HEK293 (cell line): ENCODE measurements at regions not wholly inside any gene's neighbourhood (a gene's known extent, or its start where the extent isn't known, plus 50 kb on each side); places are given as distances from the start of the nearest gene placed in this dataset.

Experiments used
- CTCF ChIA-PET: fragments of 350-600 bp; formaldehyde crosslinking; extraction: SDS; loops from one replicate; lab custom pipeline; 2021; ENCODE audit warnings: antibody characterized with exemption; lab: Yijun Ruan, JAX
- POLR2A ChIA-PET: fragments of 300-600 bp; formaldehyde crosslinking; extraction: SDS; loops from one replicate; lab custom pipeline; 2020; ENCODE audit warnings: antibody characterized with exemption, inconsistent platforms; lab: Yijun Ruan, JAX
- H3K27ac ChIP-seq: fragments of 200-500 bp; sonication (Bioruptor generic); 2 replicates; pipeline ENCODE4 v1.5.1; 2014; ENCODE audit warnings: low read depth, low read length, control low read depth, inconsistent platforms; ENCODE audit errors: extremely low read depth
- H3K36me3 ChIP-seq, 2 experiments: fragments of 200-500 bp in 1 of 2; sonication (Bioruptor generic) in 1 of 2; 1 replicate in 1 of 2; 2 replicates in 1 of 2; pipeline ENCODE4 v1.5.1; 2014 to 2017; ENCODE audit warnings: inconsistent platforms in 2 of 2, low read length in 2 of 2; ENCODE audit not compliant: control insufficient read depth in 2 of 2, insufficient read depth in 1 of 2
- H3K4me1 ChIP-seq: fragments of 200-500 bp; sonication (Bioruptor generic); 2 replicates; pipeline ENCODE4 v1.5.1; 2014; ENCODE audit warnings: mild to moderate bottlenecking, low read length, inconsistent platforms; ENCODE audit not compliant: control insufficient read depth, insufficient read depth
- H3K4me3 ChIP-seq: 2 replicates; pipeline ENCODE4 v1.5.1; 2011; ENCODE audit warnings: low read depth, mild to moderate bottlenecking, control low read depth, low read length, moderate library complexity
- H3K9me3 ChIP-seq: fragments of 200-500 bp; sonication (Bioruptor generic); 2 replicates; pipeline ENCODE4 v1.5.1; 2014; ENCODE audit warnings: low read depth, low read length, inconsistent platforms; ENCODE audit not compliant: control insufficient read depth, insufficient read depth
- GLI4 ChIP-seq: fragments of 450-650 bp; formaldehyde crosslinking; IDR thresholded peaks from 2 replicates; pipeline ENCODE4 v1.5.1; 2016; ENCODE audit warnings: missing biosample characterization, missing genetic modification characterization
- KLF10 ChIP-seq: fragments of 450-650 bp; IDR thresholded peaks from 2 replicates; pipeline ENCODE4 v1.5.1; 2018; ENCODE audit warnings: missing biosample characterization, mild to moderate bottlenecking, missing genetic modification characterization
- KLF9 ChIP-seq: fragments of 450-650 bp; formaldehyde crosslinking; IDR thresholded peaks from 2 replicates; pipeline ENCODE4 v1.5.1; 2016; ENCODE audit warnings: missing biosample characterization, missing genetic modification characterization, low read depth
- REPIN1 ChIP-seq: fragments of 450-650 bp; formaldehyde crosslinking; IDR thresholded peaks from 2 replicates; pipeline ENCODE4 v1.5.1; 2017; ENCODE audit warnings: missing biosample characterization, missing genetic modification characterization, low read depth
- ZBTB20 ChIP-seq: fragments of 450-650 bp; formaldehyde crosslinking; IDR thresholded peaks from 2 replicates; pipeline ENCODE4 v1.5.1; 2016; ENCODE audit warnings: missing biosample characterization, missing genetic modification characterization
- ZFP41 ChIP-seq: fragments of 450-650 bp; formaldehyde crosslinking; IDR thresholded peaks from 2 replicates; pipeline ENCODE4 v1.5.1; 2016; ENCODE audit warnings: missing biosample characterization, missing genetic modification characterization, borderline replicate concordance
- ZNF140 ChIP-seq: fragments of 450-650 bp; formaldehyde crosslinking; IDR thresholded peaks from 2 replicates; pipeline ENCODE4 v1.5.1; 2016; ENCODE audit warnings: missing biosample characterization, missing genetic modification characterization
- ZNF146 ChIP-seq: fragments of 450-650 bp; formaldehyde crosslinking; IDR thresholded peaks from 2 replicates; pipeline ENCODE4 v1.5.1; 2016; ENCODE audit warnings: missing biosample characterization, missing genetic modification characterization
- ZNF223 ChIP-seq: fragments of 450-650 bp; formaldehyde crosslinking; IDR thresholded peaks from 2 replicates; pipeline ENCODE4 v1.5.1; 2016; ENCODE audit warnings: missing biosample characterization, missing genetic modification characterization
- ZNF24 ChIP-seq: fragments of 450-650 bp; formaldehyde crosslinking; IDR thresholded peaks from 2 replicates; pipeline ENCODE4 v1.5.1; 2016; ENCODE audit warnings: missing biosample characterization, missing genetic modification characterization
- ZNF433 ChIP-seq: fragments of 450-650 bp; formaldehyde crosslinking; IDR thresholded peaks from 2 replicates; pipeline ENCODE4 v1.5.1; 2016; ENCODE audit warnings: missing biosample characterization, missing genetic modification characterization, low read depth
- ZNF529 ChIP-seq: fragments of 450-650 bp; formaldehyde crosslinking; IDR thresholded peaks from 2 replicates; pipeline ENCODE4 v1.5.1; 2017; ENCODE audit warnings: missing genetic modification characterization, missing biosample characterization; ENCODE audit not compliant: insufficient replicate concordance
- ZNF610 ChIP-seq: fragments of 450-650 bp; formaldehyde crosslinking; IDR thresholded peaks from 2 replicates; pipeline ENCODE4 v1.5.1; 2016; ENCODE audit warnings: missing biosample characterization, missing genetic modification characterization, borderline replicate concordance
- ZXDB ChIP-seq: fragments of 450-650 bp; formaldehyde crosslinking; IDR thresholded peaks from 2 replicates; pipeline ENCODE4 v1.5.1; 2016; ENCODE audit warnings: missing biosample characterization, missing genetic modification characterization
- TF ChIP-seq, protein P1 (sequence below): fragments of 450-650 bp; formaldehyde crosslinking; IDR thresholded peaks from 2 replicates; pipeline ENCODE4 v1.5.0; 2017; ENCODE audit warnings: missing biosample characterization, missing genetic modification characterization, borderline replicate concordance
- TF ChIP-seq, protein P2 (sequence below): fragments of 450-650 bp; formaldehyde crosslinking; IDR thresholded peaks from 2 replicates; pipeline ENCODE4 v1.5.1; 2016; ENCODE audit warnings: missing biosample characterization, missing genetic modification characterization
- TF ChIP-seq, protein P3 (sequence below): fragments of 450-650 bp; formaldehyde crosslinking; IDR thresholded peaks from 2 replicates; pipeline ENCODE4 v1.5.1; 2016; ENCODE audit warnings: missing biosample characterization, missing genetic modification characterization
- TF ChIP-seq, protein P4 (sequence below): fragments of 450-650 bp; formaldehyde crosslinking; IDR thresholded peaks from 2 replicates; pipeline ENCODE4 v1.5.1; 2016; ENCODE audit warnings: missing biosample characterization, missing genetic modification characterization
- TF ChIP-seq, protein P5 (sequence below): fragments of 450-650 bp; formaldehyde crosslinking; IDR thresholded peaks from 2 replicates; pipeline ENCODE4 v1.5.1; 2017; ENCODE audit warnings: missing biosample characterization, missing genetic modification characterization
- TF ChIP-seq, protein P6 (sequence below): fragments of 450-650 bp; formaldehyde crosslinking; IDR thresholded peaks from 2 replicates; pipeline ENCODE4 v1.5.1; 2017; ENCODE audit warnings: missing biosample characterization, missing genetic modification characterization
- TF ChIP-seq, protein P7 (sequence below): fragments of 450-650 bp; formaldehyde crosslinking; IDR thresholded peaks from 2 replicates; pipeline ENCODE4 v1.5.1; 2016; ENCODE audit warnings: missing biosample characterization, missing genetic modification characterization

DNA sequence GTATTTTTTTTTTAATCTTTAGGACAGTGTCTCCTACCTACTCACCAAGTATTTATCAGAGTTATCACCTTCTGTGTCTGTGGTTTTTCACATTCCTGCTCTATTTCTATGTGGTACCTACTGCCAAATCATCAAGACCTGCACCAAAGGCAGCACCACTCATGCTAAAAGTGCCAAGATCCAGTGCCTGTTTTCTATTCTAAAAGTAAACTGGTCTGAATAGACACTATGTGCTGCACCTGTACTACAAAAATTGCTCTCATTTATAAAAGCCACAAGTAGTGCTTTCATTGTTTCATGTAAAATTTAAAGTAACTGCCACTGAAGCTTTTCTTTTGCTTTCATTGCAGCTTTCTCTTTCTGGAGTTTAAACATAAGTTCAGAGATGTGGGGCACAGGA is 103.9 kb upstream of the GULP1 start (continued):
- TF ChIP-seq, protein P1, sequence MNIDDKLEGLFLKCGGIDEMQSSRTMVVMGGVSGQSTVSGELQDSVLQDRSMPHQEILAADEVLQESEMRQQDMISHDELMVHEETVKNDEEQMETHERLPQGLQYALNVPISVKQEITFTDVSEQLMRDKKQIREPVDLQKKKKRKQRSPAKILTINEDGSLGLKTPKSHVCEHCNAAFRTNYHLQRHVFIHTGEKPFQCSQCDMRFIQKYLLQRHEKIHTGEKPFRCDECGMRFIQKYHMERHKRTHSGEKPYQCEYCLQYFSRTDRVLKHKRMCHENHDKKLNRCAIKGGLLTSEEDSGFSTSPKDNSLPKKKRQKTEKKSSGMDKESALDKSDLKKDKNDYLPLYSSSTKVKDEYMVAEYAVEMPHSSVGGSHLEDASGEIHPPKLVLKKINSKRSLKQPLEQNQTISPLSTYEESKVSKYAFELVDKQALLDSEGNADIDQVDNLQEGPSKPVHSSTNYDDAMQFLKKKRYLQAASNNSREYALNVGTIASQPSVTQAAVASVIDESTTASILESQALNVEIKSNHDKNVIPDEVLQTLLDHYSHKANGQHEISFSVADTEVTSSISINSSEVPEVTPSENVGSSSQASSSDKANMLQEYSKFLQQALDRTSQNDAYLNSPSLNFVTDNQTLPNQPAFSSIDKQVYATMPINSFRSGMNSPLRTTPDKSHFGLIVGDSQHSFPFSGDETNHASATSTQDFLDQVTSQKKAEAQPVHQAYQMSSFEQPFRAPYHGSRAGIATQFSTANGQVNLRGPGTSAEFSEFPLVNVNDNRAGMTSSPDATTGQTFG (tag by site-specific recombination), result no peak
- TF ChIP-seq, protein P2, sequence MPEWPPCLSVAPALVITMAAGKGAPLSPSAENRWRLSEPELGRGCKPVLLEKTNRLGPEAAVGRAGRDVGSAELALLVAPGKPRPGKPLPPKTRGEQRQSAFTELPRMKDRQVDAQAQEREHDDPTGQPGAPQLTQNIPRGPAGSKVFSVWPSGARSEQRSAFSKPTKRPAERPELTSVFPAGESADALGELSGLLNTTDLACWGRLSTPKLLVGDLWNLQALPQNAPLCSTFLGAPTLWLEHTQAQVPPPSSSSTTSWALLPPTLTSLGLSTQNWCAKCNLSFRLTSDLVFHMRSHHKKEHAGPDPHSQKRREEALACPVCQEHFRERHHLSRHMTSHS (tag by site-specific recombination), result no peak
- TF ChIP-seq ZNF223 (tag by site-specific recombination) (no peak), GLI4 (tag by site-specific recombination) (no peak), ZNF24 (tag by site-specific recombination) (no peak), ZNF610 (tag by site-specific recombination) (no peak), KLF9 (tag by site-specific recombination) (no peak), KLF10 (tag by site-specific recombination) (no peak)
- TF ChIP-seq, protein P3, sequence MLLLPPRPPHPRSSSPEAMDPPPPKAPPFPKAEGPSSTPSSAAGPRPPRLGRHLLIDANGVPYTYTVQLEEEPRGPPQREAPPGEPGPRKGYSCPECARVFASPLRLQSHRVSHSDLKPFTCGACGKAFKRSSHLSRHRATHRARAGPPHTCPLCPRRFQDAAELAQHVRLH, result no peak
- TF ChIP-seq, all 188 proteins: peak for 0

DNA sequence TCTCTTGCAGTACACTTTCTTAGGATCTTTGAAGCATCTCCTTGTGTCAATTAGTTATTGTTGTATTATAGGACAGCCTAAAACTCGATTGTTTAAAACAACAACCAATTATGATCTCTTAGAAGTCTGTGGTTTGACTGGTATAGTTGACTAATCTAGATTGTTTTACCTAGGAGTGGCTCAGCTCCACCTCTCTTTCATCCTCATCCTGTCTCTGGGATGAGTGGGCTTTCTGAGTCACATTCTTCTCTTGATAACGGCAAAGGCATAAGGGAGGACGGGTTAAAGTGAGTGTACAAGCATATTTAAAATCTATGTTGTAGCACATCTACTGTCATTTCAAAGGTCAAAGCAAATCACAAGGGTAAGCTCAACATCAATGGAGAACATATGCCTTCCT is 102.3 kb upstream of the GULP1 start:
- CTCF ChIA-PET, result no interaction called here
- TF ChIP-seq ZNF146 (tag by site-specific recombination), result no peak
- TF ChIP-seq ZNF140, result no peak
- no peak for TF ChIP-seq ZBTB20 (tag by site-specific recombination)
- TF ChIP-seq, protein P4, sequence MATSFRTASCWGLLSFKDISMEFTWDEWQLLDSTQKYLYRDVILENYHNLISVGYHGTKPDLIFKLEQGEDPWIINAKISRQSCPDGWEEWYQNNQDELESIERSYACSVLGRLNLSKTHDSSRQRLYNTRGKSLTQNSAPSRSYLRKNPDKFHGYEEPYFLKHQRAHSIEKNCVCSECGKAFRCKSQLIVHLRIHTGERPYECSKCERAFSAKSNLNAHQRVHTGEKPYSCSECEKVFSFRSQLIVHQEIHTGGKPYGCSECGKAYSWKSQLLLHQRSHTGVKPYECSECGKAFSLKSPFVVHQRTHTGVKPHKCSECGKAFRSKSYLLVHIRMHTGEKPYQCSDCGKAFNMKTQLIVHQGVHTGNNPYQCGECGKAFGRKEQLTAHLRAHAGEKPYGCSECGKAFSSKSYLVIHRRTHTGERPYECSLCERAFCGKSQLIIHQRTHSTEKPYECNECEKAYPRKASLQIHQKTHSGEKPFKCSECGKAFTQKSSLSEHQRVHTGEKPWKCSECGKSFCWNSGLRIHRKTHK (tag by site-specific recombination), result no peak
- no peak for TF ChIP-seq ZXDB
- TF ChIP-seq ZFP41, result no peak
- TF ChIP-seq, protein P5, sequence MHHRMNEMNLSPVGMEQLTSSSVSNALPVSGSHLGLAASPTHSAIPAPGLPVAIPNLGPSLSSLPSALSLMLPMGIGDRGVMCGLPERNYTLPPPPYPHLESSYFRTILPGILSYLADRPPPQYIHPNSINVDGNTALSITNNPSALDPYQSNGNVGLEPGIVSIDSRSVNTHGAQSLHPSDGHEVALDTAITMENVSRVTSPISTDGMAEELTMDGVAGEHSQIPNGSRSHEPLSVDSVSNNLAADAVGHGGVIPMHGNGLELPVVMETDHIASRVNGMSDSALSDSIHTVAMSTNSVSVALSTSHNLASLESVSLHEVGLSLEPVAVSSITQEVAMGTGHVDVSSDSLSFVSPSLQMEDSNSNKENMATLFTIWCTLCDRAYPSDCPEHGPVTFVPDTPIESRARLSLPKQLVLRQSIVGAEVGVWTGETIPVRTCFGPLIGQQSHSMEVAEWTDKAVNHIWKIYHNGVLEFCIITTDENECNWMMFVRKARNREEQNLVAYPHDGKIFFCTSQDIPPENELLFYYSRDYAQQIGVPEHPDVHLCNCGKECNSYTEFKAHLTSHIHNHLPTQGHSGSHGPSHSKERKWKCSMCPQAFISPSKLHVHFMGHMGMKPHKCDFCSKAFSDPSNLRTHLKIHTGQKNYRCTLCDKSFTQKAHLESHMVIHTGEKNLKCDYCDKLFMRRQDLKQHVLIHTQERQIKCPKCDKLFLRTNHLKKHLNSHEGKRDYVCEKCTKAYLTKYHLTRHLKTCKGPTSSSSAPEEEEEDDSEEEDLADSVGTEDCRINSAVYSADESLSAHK, result no peak
- no peak for TF ChIP-seq ZNF529 (tag by site-specific recombination)
- TF ChIP-seq, all 188 proteins: peak for 0

DNA sequence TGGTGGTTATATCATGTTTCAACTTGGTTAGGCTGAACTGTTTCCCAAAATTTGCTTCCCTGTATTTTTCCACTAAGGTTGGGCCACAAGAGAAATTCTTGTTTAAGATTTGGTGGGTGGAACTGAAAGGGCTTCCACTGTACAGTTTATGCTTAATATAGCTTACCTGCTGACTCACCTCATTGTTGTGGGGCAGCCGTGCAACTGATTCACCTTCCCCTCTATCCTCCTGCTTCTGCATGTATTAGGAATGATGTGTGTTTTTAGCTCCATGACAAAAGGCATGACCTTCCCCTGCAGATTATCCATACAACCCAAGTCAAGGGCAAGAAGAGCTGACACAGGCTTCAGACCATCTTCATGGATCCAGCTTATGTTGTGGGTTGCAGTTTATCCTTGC is 98.4 kb upstream of the GULP1 start:
- TF ChIP-seq, protein P6, sequence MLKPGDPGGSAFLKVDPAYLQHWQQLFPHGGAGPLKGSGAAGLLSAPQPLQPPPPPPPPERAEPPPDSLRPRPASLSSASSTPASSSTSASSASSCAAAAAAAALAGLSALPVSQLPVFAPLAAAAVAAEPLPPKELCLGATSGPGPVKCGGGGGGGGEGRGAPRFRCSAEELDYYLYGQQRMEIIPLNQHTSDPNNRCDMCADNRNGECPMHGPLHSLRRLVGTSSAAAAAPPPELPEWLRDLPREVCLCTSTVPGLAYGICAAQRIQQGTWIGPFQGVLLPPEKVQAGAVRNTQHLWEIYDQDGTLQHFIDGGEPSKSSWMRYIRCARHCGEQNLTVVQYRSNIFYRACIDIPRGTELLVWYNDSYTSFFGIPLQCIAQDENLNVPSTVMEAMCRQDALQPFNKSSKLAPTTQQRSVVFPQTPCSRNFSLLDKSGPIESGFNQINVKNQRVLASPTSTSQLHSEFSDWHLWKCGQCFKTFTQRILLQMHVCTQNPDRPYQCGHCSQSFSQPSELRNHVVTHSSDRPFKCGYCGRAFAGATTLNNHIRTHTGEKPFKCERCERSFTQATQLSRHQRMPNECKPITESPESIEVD, result no peak
- no peak for TF ChIP-seq ZNF433 (tag by site-specific recombination)
- TF ChIP-seq, protein P7, sequence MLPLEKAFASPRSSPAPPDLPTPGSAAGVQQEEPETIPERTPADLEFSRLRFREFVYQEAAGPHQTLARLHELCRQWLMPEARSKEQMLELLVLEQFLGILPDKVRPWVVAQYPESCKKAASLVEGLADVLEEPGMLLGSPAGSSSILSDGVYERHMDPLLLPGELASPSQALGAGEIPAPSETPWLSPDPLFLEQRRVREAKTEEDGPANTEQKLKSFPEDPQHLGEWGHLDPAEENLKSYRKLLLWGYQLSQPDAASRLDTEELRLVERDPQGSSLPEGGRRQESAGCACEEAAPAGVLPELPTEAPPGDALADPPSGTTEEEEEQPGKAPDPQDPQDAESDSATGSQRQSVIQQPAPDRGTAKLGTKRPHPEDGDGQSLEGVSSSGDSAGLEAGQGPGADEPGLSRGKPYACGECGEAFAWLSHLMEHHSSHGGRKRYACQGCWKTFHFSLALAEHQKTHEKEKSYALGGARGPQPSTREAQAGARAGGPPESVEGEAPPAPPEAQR, result no peak
- TF ChIP-seq REPIN1, result no peak
- H3K36me3 ChIP-seq, result no peaks in the 10 kb centered on the region
- H3K4me1 ChIP-seq, result no peaks in the 10 kb centered on the region
- CTCF ChIA-PET, result interaction anchor here (0.7 kb wide), 1 partner anchor 282 kb away, joined by 3 read pairs; no protein-coding TSS in a partner anchor
- POLR2A ChIA-PET, result no interaction called here
- H3K27ac ChIP-seq, result no peak overlapping the region
- H3K4me3 ChIP-seq, result no peak overlapping the region
- no peaks in the 10 kb centered on the region for H3K9me3 ChIP-seq

More for the DNA sequence above, 102.3 kb upstream of the GULP1 start:
- Histone ChIP-seq H3K4me1 (no peaks in the 10 kb centered on the region), H3K4me3 (no peak overlapping the region), H3K27ac (no peak overlapping the region), H3K9me3 (no peaks in the 10 kb centered on the region), H3K36me3 (no peaks in the 10 kb centered on the region)
- POLR2A ChIA-PET, result no interaction called here
